ENCODE measurements at regions not wholly inside any gene's neighbourhood (a gene's known extent, or its start where the extent isn't known, plus 50 kb on each side); places are given as distances from the start of the nearest gene placed in this dataset.

- no peak for TF ChIP-seq CTCF (conservative IDR thresholded peaks at IDR 0.05)
- TF ChIP-seq ZFX (IDR thresholded peaks at IDR 0.05) = no peak
- no peak overlapping the region for H3K27ac ChIP-seq
Observed at GRCh38 chr10:130758529-130758928, 553.0 kb downstream of the TCERG1L start.

- TF ChIP-seq CTCF (conservative IDR thresholded peaks at IDR 0.05) (no peak), ZFX (IDR thresholded peaks at IDR 0.05) (no peak)
- no peak overlapping the region for H3K27ac ChIP-seq
Observed at GRCh38 chr10:130761032-130761575, 550.4 kb downstream of the TCERG1L start.

GRCh38 chr10:130761788-130762301, 549.7 kb downstream of the TCERG1L start:
- TF ChIP-seq ZFX (IDR thresholded peaks at IDR 0.05) (no peak), CTCF (conservative IDR thresholded peaks at IDR 0.05) (no peak)

GRCh38 chr10:130762491-130762890, 549.0 kb downstream of the TCERG1L start:
- TF ChIP-seq CTCF (conservative IDR thresholded peaks at IDR 0.05) (no peak), ZFX (IDR thresholded peaks at IDR 0.05) (no peak)
- no peak overlapping the region for H3K27ac ChIP-seq

More at GRCh38 chr10:130761788-130762301, 549.7 kb downstream of the TCERG1L start:
- H3K27ac ChIP-seq = no peak overlapping the region

- no peak for TF ChIP-seq CTCF (conservative IDR thresholded peaks at IDR 0.05)
- TF ChIP-seq ZFX (IDR thresholded peaks at IDR 0.05) = no peak
- H3K27ac ChIP-seq = no peak overlapping the region
Observed at GRCh38 chr10:130763071-130763470, 548.5 kb downstream of the TCERG1L start.

- no peak overlapping the region for H3K27ac ChIP-seq
- no peak for TF ChIP-seq ZFX (IDR thresholded peaks at IDR 0.05)
- TF ChIP-seq CTCF (conservative IDR thresholded peaks at IDR 0.05) = no peak
Observed at GRCh38 chr10:130763491-130763890, 548.0 kb downstream of the TCERG1L start.

- no peak overlapping the region for H3K27ac ChIP-seq
- no peak for TF ChIP-seq CTCF (conservative IDR thresholded peaks at IDR 0.05)
- no peak for TF ChIP-seq ZFX (IDR thresholded peaks at IDR 0.05)
Observed at GRCh38 chr10:130764651-130765050, 546.9 kb downstream of the TCERG1L start.
